Glutamatergic neuron (in vitro differentiated cells): ENCODE measurements at regions not wholly inside any gene's neighbourhood (a gene's known extent, or its start where the extent isn't known, plus 50 kb on each side); places are given as distances from the start of the nearest gene placed in this dataset.

Source experiments
- DNase-seq: peaks from one replicate; pipeline ENCODE4 v3.0.0; 2022
- H3K27ac Mint-ChIP-seq: one replicate; pipeline ENCODE4 v1.8.0; 2020; ENCODE audit warnings: mild to moderate bottlenecking, mixed read lengths, inconsistent platforms; ENCODE audit not compliant: unreplicated experiment
- H3K27me3 Mint-ChIP-seq: one replicate; pipeline ENCODE4 v1.8.0; 2020; ENCODE audit warnings: mild to moderate bottlenecking, moderate library complexity, mixed read lengths, inconsistent platforms; ENCODE audit not compliant: unreplicated experiment
- H3K36me3 Mint-ChIP-seq: one replicate; pipeline ENCODE4 v1.8.0; 2020; ENCODE audit warnings: mild to moderate bottlenecking, mixed read lengths, inconsistent platforms; ENCODE audit not compliant: unreplicated experiment
- H3K4me1 Mint-ChIP-seq: one replicate; pipeline ENCODE4 v1.8.0; 2020; ENCODE audit warnings: mild to moderate bottlenecking, low read depth, mixed read lengths, inconsistent platforms; ENCODE audit not compliant: unreplicated experiment
- H3K4me3 Mint-ChIP-seq: one replicate; pipeline ENCODE4 v1.8.0; 2020; ENCODE audit warnings: mild to moderate bottlenecking, mixed read lengths, inconsistent platforms; ENCODE audit not compliant: unreplicated experiment
- H3K9me3 Mint-ChIP-seq: one replicate; pipeline ENCODE4 v1.8.0; 2020; ENCODE audit warnings: mild to moderate bottlenecking, moderate library complexity, mixed read lengths, inconsistent platforms; ENCODE audit not compliant: unreplicated experiment
- TF ChIP-seq, protein P1 (sequence below): fragments of 200-600 bp; sonication (generic); IDR thresholded peaks from one replicate; pipeline ENCODE4 v1.5.0; 2021; ENCODE audit not compliant: partially characterized antibody, unreplicated experiment

- no peak overlapping the region for H3K4me3 Mint-ChIP-seq
- TF ChIP-seq, protein P1, sequence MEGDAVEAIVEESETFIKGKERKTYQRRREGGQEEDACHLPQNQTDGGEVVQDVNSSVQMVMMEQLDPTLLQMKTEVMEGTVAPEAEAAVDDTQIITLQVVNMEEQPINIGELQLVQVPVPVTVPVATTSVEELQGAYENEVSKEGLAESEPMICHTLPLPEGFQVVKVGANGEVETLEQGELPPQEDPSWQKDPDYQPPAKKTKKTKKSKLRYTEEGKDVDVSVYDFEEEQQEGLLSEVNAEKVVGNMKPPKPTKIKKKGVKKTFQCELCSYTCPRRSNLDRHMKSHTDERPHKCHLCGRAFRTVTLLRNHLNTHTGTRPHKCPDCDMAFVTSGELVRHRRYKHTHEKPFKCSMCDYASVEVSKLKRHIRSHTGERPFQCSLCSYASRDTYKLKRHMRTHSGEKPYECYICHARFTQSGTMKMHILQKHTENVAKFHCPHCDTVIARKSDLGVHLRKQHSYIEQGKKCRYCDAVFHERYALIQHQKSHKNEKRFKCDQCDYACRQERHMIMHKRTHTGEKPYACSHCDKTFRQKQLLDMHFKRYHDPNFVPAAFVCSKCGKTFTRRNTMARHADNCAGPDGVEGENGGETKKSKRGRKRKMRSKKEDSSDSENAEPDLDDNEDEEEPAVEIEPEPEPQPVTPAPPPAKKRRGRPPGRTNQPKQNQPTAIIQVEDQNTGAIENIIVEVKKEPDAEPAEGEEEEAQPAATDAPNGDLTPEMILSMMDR, result no peak
- DNase-seq, result no peak
- no peaks in the 10 kb centered on the region for H3K27me3 Mint-ChIP-seq
- no peaks in the 10 kb centered on the region for H3K36me3 Mint-ChIP-seq
- H3K9me3 Mint-ChIP-seq, result no peaks in the 10 kb centered on the region
- no peak overlapping the region for H3K27ac Mint-ChIP-seq
- no peaks in the 10 kb centered on the region for H3K4me1 Mint-ChIP-seq
These were observed 347.3 kb upstream of the CDH11 start for GRCh38 chr16:65469116-65469515.

GRCh38 chr16:65468133-65468532, 346.3 kb upstream of the CDH11 start:
- H3K4me1 Mint-ChIP-seq, result no peaks in the 10 kb centered on the region
- H3K27ac Mint-ChIP-seq, result no peak overlapping the region
- H3K27me3 Mint-ChIP-seq, result no peaks in the 10 kb centered on the region
- TF ChIP-seq, protein P1, result no peak
- H3K4me3 Mint-ChIP-seq, result no peak overlapping the region
- H3K36me3 Mint-ChIP-seq, result no peaks in the 10 kb centered on the region
- DNase-seq, result no peak
- H3K9me3 Mint-ChIP-seq, result no peaks in the 10 kb centered on the region

- DNase-seq, result no peak
- Mint-ChIP-seq H3K9me3 (no peaks in the 10 kb centered on the region), H3K27ac (no peak overlapping the region), H3K4me3 (no peak overlapping the region), H3K36me3 (no peaks in the 10 kb centered on the region), H3K27me3 (no peaks in the 10 kb centered on the region), H3K4me1 (no peaks in the 10 kb centered on the region)
- TF ChIP-seq, protein P1, result no peak
These were observed 341.9 kb upstream of the CDH11 start for GRCh38 chr16:65463652-65464260.

GRCh38 chr16:65457084-65457483, 335.2 kb upstream of the CDH11 start:
- no peak for DNase-seq
- no peaks in the 10 kb centered on the region for H3K9me3 Mint-ChIP-seq
- no peak overlapping the region for H3K27ac Mint-ChIP-seq
- H3K4me1 Mint-ChIP-seq, result peaks cover 2% of the 10 kb centered on the region
- peaks cover 2% of the 10 kb centered on the region for H3K27me3 Mint-ChIP-seq
- TF ChIP-seq, protein P1, result no peak
- no peaks in the 10 kb centered on the region for H3K36me3 Mint-ChIP-seq
- H3K4me3 Mint-ChIP-seq, result no peak overlapping the region

GRCh38 chr16:65455761-65456160, 333.9 kb upstream of the CDH11 start:
- H3K4me3 Mint-ChIP-seq, result no peak overlapping the region

More at GRCh38 chr16:65455761-65456160, 333.9 kb upstream of the CDH11 start:
- TF ChIP-seq, protein P1, result no peak
- Mint-ChIP-seq H3K27ac (no peak overlapping the region), H3K27me3 (peaks cover 2% of the 10 kb centered on the region), H3K4me1 (peaks cover 2% of the 10 kb centered on the region), H3K36me3 (no peaks in the 10 kb centered on the region), H3K9me3 (no peaks in the 10 kb centered on the region)
- DNase-seq, result no peak
